Urinary bladder (tissue), 3 donors: ENCODE measurements at regions not wholly inside any gene's neighbourhood (a gene's known extent, or its start where the extent isn't known, plus 50 kb on each side); places are given as distances from the start of the nearest gene placed in this dataset.

Source experiments
- DNase-seq: peaks from one replicate; pipeline ENCODE4 v3.0.0-alpha.2; 2015; ENCODE audit errors: extremely low spot score
- H3K27ac ChIP-seq: one replicate; pipeline ENCODE4 v1.5.1; 2013; ENCODE audit warnings: low read depth, mild to moderate bottlenecking, moderate library complexity
- H3K36me3 ChIP-seq: one replicate; pipeline ENCODE4 v1.6.1; 2013; ENCODE audit warnings: mild to moderate bottlenecking, moderate library complexity; ENCODE audit not compliant: insufficient read depth
- H3K4me1 ChIP-seq: one replicate; pipeline ENCODE4 v1.6.1; 2013; ENCODE audit warnings: mild to moderate bottlenecking, moderate library complexity; ENCODE audit not compliant: insufficient read depth
- H3K4me3 ChIP-seq: one replicate; pipeline ENCODE4 v1.5.1; 2013; ENCODE audit warnings: low read depth, low read length
- WGBS: extraction: QIAGEN DNeasy Blood & Tissue Kit; methylation state at CpG from one replicate; pipeline ENCODE4 v1.1.7; 2013; 5-methylcytosine and 5-hydroxymethylcytosine counted together
- donor health status: healthy with polysubstance abuse.
- donor health status: healthy.

- H3K36me3 ChIP-seq: no peaks in the 10 kb centered on the region
- H3K27ac ChIP-seq: no peak overlapping the region
- DNase-seq: no peak
- WGBS: 75% methylated on average over 5 of the region's 5 CpGs
- H3K4me3 ChIP-seq: no peak overlapping the region
- H3K4me1 ChIP-seq: no peaks in the 10 kb centered on the region
These were observed 1652.4 kb upstream of the ACO1 start for GRCh38 chr9:30732060-30732459.

GRCh38 chr9:30744871-30745270, 1639.6 kb upstream of the ACO1 start:
- no peak overlapping the region for H3K27ac ChIP-seq
- no peaks in the 10 kb centered on the region for H3K4me1 ChIP-seq
- no peaks in the 10 kb centered on the region for H3K36me3 ChIP-seq
- no peak overlapping the region for H3K4me3 ChIP-seq
- no peak for DNase-seq
- 52% methylated on average over 2 of the region's 2 CpGs for WGBS

- no peaks in the 10 kb centered on the region for H3K36me3 ChIP-seq
- DNase-seq: no peak
- no peak overlapping the region for H3K27ac ChIP-seq
- no peak overlapping the region for H3K4me3 ChIP-seq
- H3K4me1 ChIP-seq: no peaks in the 10 kb centered on the region
These were observed 1637.9 kb upstream of the ACO1 start for GRCh38 chr9:30746589-30746988.

- Histone ChIP-seq H3K4me1 (no peaks in the 10 kb centered on the region), H3K27ac (no peak overlapping the region), H3K4me3 (no peak overlapping the region), H3K36me3 (no peaks in the 10 kb centered on the region)
- no peak for DNase-seq
- 92% methylated on average over 8 of the region's 8 CpGs for WGBS
These were observed 1626.7 kb upstream of the ACO1 start for GRCh38 chr9:30757723-30758122.

- no peaks in the 10 kb centered on the region for H3K36me3 ChIP-seq
- 91% methylated on average over 24 of the region's 24 CpGs for WGBS
- H3K27ac ChIP-seq: no peak overlapping the region
- no peaks in the 10 kb centered on the region for H3K4me1 ChIP-seq
- no peak for DNase-seq
- no peak overlapping the region for H3K4me3 ChIP-seq
These were observed 1625.6 kb upstream of the ACO1 start for GRCh38 chr9:30758726-30759446.

- no peak for DNase-seq
- 93% methylated on average over 2 of the region's 2 CpGs for WGBS
- Histone ChIP-seq H3K27ac (no peak overlapping the region), H3K4me1 (no peaks in the 10 kb centered on the region), H3K4me3 (no peak overlapping the region), H3K36me3 (no peaks in the 10 kb centered on the region)
These were observed 1619.1 kb upstream of the ACO1 start for GRCh38 chr9:30765318-30765717.

- DNase-seq: no peak
- H3K4me1 ChIP-seq: no peaks in the 10 kb centered on the region
- H3K4me3 ChIP-seq: no peak overlapping the region
- no peak overlapping the region for H3K27ac ChIP-seq
- H3K36me3 ChIP-seq: no peaks in the 10 kb centered on the region
These were observed 1613.2 kb upstream of the ACO1 start for GRCh38 chr9:30771163-30771708.

- no peak overlapping the region for H3K27ac ChIP-seq
- no peaks in the 10 kb centered on the region for H3K4me1 ChIP-seq
- no peaks in the 10 kb centered on the region for H3K36me3 ChIP-seq
- WGBS: 52% methylated on average over 2 of the region's 2 CpGs
- DNase-seq: no peak
- H3K4me3 ChIP-seq: no peak overlapping the region
These were observed 1612.7 kb upstream of the ACO1 start for GRCh38 chr9:30771760-30772159.

- no peaks in the 10 kb centered on the region for H3K36me3 ChIP-seq
- H3K27ac ChIP-seq: no peak overlapping the region
- WGBS: 94% methylated on average over 10 of the region's 10 CpGs
- H3K4me1 ChIP-seq: no peaks in the 10 kb centered on the region
- DNase-seq: no peak
- no peak overlapping the region for H3K4me3 ChIP-seq
These were observed 1611.0 kb upstream of the ACO1 start for GRCh38 chr9:30773427-30773826.

GRCh38 chr9:30774326-30774725, 1610.1 kb upstream of the ACO1 start:
- no peaks in the 10 kb centered on the region for H3K4me1 ChIP-seq
- no peak overlapping the region for H3K4me3 ChIP-seq
- no peak for DNase-seq
- H3K27ac ChIP-seq: no peak overlapping the region
- no peaks in the 10 kb centered on the region for H3K36me3 ChIP-seq
- WGBS: 63% methylated on average over 17 of the region's 17 CpGs

- WGBS: 15% methylated on average over 1 of the region's 1 CpG
- Histone ChIP-seq H3K4me1 (no peaks in the 10 kb centered on the region), H3K36me3 (no peaks in the 10 kb centered on the region), H3K27ac (no peak overlapping the region), H3K4me3 (no peak overlapping the region)
- no peak for DNase-seq
These were observed 1609.2 kb upstream of the ACO1 start for GRCh38 chr9:30775236-30775635.

- no peak overlapping the region for H3K27ac ChIP-seq
- H3K36me3 ChIP-seq: no peaks in the 10 kb centered on the region
- WGBS: 89% methylated on average over 1 of the region's 1 CpG
- DNase-seq: no peak
- no peak overlapping the region for H3K4me3 ChIP-seq
- no peaks in the 10 kb centered on the region for H3K4me1 ChIP-seq
These were observed 1587.7 kb upstream of the ACO1 start for GRCh38 chr9:30796764-30797163.

- H3K4me3 ChIP-seq: no peak overlapping the region
- WGBS: 95% methylated on average over 21 of the region's 21 CpGs
- H3K4me1 ChIP-seq: no peaks in the 10 kb centered on the region
- no peak overlapping the region for H3K27ac ChIP-seq
- no peaks in the 10 kb centered on the region for H3K36me3 ChIP-seq
- no peak for DNase-seq
These were observed 1584.8 kb upstream of the ACO1 start for GRCh38 chr9:30799527-30800101.

- Histone ChIP-seq H3K36me3 (no peaks in the 10 kb centered on the region), H3K27ac (no peak overlapping the region), H3K4me1 (no peaks in the 10 kb centered on the region), H3K4me3 (no peak overlapping the region)
- DNase-seq: no peak
- WGBS: 93% methylated on average over 14 of the region's 14 CpGs
These were observed 1584.0 kb upstream of the ACO1 start for GRCh38 chr9:30800421-30800820.
